Medulla oblongata (tissue), 1 donor: ENCODE measurements at regions not wholly inside any gene's neighbourhood (a gene's known extent, or its start where the extent isn't known, plus 50 kb on each side); places are given as distances from the start of the nearest gene placed in this dataset.
"Not testable (repeated sequence)": the region's sequence is repeated elsewhere in the genome, so short reads cannot be mapped to it uniquely, and the experiment has no call there.

Source experiments
- DNase-seq: peaks from one replicate; pipeline ENCODE4 v3.0.0-alpha.2; 2015; ENCODE audit errors: extremely low spot score

DNA sequence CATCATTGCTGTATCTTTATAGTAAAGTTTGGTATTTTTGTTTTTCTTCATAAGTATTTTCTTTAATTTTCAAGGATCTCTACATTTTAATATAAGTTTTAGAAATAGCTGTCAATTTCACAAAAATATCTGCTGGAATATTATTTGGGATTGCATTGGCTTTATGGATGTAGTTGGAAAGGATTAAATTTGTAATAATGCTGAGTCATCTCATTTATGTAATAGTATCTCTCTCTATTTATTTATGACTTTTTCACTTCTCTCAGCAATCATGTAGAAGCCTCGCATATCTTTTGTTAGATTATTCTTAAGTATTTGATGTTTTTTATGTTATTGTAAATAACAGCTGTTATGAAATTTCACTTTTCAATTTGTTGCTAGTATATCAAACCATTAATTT is 223.1 kb upstream of the POGK start:
- no peak for DNase-seq

GRCh38 chr1:166626711-166627110 is 212.6 kb upstream of the POGK start:
- no peak for DNase-seq

DNA sequence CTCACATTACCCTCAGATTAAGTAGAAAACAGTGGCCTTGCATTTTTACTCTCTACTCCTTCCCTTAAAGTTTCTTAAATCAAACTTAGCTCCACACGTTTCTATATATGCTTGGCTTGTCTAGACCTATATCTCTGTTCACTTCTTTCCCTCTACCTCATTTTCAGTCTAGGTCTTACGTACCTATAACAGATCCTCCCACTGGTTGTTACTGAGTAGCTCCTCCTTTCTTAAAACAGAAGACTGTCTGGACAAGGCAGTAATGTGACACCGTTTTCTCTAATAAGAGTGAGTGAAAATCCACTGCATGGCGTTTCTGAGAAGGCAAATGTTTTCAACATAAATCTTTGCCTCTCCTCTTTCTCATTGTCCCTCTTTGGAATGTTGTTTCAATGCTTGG is 211.7 kb upstream of the POGK start:
- no peak for DNase-seq

- no peak for DNase-seq
Measured at GRCh38 chr1:166628259-166628658, 211.0 kb upstream of the POGK start.

- DNase-seq: no peak
Measured at GRCh38 chr1:166629946-166630345, 209.3 kb upstream of the POGK start.

DNA sequence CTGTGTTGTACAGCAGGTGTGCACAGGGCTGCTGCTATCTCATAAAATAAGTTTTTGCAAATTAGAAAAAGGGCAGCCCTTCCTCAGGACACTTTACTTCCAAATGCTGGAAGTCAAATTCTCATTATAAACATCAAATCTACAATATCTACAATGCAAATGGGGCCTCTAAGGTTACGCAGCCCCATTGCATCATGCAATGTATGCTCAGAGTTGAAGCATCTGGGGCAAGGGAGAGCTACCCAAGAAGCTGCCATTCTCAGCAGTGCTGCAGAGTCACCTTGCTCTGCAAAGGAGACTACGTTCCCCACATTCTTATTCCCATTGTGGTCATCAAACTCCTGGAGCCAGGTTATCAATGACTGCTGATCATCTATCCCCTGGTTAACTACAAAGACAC is 208.9 kb upstream of the POGK start:
- DNase-seq: no peak

- no peak for DNase-seq
Measured at GRCh38 chr1:166638137-166638536, 201.1 kb upstream of the POGK start.

DNA sequence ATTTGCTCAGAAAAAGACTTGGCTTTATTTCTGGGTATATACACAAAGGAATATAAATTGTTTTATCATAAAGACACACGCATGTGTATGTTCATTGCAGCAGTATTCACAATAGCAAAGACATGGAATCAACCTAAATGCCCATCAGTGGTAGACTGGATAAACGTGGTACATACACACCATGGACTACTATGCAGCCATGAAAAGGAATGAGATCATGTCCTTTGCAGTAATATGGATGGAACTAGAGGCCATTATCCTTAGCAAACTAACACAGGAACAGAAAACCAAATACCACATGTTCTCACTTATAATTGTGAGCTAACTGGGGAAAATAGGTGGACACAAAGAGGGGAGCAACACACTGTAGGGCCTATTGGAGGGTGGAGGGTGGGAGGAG is 182.0 kb upstream of the POGK start:
- not testable (repeated sequence) for DNase-seq

DNA sequence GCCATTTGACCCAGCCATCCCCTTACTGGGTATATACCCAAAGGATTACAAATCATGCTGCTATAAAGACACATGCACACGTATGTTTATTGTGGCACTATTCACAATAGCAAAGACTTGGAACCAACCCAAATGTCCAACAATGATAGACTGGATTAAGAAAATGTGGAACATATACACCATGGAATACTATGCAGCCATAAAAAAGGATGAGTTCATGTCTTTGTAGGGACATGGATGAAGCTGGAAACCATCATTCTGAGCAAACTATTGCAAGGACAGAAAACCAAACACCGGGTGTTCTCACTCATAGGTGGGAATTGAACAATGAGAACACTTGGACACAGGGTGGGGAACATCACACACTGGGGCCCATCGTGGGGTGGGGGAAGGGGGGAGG is 172.5 kb upstream of the POGK start:
- not testable (repeated sequence) for DNase-seq

- DNase-seq: not testable (repeated sequence)
Measured at GRCh38 chr1:166667600-166667999, 171.7 kb upstream of the POGK start.

DNA sequence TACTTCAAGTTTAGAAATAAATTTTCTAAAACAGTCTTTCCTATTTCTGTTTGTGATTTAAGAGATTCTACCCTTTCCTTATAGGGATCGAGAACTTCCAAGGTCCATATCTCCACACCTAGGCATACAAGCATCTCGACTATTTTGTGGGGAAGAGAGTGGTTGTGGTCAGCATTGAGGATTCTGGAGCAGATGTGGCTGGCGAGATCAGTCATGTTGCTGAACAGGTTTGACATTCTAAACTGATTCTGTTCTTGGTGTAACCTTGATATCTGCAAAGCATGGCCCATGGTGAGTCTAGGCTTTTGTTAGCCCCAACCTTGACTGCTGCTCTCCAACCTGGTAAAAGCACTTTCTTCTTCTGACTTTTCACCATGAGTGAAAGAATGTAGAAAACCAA is 167.6 kb upstream of the POGK start:
- no peak for DNase-seq

DNA sequence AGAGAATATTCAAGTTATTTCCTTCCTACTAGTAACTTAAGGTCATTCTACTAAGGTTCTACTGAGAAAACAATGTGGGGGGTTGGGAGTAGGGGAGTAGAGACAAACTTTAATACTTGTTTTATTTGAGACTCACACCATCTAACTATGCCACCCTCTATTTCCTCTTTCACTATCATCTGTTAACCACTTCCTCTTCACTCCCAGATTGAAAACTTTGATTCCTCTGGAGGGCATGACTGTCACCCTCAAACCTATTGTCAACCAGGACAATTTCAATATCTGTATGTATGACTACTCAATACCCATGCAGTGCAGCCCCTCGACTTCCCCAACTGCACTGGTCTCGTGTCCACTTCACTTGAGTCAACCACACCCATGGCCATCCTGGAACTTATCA is 165.6 kb upstream of the POGK start:
- DNase-seq: no peak

GRCh38 chr1:166675213-166675612 is 164.1 kb upstream of the POGK start:
- DNase-seq: no peak

GRCh38 chr1:166676981-166677380 is 162.3 kb upstream of the POGK start:
- no peak for DNase-seq

DNA sequence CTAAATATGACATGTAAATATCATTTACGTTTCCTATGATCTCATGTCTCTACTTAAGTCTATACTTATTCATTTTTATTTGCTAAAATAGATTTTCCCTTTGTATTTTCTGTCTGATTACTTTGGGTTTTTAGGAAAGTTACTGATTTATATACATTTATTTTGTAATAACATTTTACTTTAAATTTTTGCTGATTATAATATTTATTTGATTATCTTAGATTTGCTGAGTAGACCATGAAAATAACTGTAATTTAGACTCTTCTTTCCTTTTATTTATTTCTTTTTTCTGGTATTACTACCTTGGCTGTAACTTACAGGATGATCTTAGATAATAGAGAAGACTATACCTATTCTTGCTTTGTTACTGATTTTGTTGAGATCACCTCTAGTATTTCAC is 159.9 kb upstream of the POGK start:
- DNase-seq: no peak

- no peak for DNase-seq
Measured at GRCh38 chr1:166682588-166682987, 156.7 kb upstream of the POGK start.

- not testable (repeated sequence) for DNase-seq
Measured at GRCh38 chr1:166684669-166685068, 154.6 kb upstream of the POGK start.

DNA sequence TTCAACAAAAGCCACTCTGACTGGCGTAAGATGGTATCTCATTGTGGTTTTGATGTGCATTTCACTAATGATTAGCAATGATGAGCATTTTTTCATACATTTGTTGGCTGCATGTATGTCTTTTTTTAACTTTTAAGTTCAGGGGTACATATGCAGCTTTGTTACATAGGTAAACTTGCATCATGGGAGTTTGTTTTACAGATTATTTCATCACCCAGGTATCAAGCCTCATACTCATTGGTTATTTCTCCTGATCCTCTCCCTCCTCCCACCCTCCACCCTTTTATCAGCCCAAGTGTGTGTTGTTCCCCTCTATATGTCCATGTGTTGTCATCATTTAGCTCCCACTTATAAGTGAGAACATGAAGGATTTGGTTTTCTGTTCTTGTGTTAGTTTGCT is 154.1 kb upstream of the POGK start:
- no peak for DNase-seq

- not testable (repeated sequence) for DNase-seq
Measured at GRCh38 chr1:166685891-166686290, 153.4 kb upstream of the POGK start.

GRCh38 chr1:166690596-166690995 is 148.7 kb upstream of the POGK start:
- not testable (repeated sequence) for DNase-seq

DNA sequence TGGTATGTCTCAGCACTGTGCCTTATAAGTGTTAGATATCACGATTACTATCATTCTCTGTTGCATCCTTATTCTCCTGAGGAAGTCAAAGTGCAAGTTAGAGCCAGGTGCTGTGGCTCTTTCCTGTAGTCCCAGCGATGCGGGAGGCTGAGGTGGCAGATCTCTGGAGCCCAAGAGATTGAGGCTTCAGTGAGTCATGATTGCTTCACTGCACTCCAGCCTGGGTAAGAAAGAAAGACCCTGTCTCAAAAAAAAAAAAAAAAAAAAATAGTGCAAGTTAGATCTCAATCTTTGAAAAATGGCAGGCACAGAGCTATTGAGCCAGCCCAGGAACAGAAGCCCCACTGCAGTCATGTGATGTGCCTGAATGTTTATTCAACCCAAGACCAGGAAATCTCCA is 147.8 kb upstream of the POGK start:
- no peak for DNase-seq

GRCh38 chr1:166692346-166692745 is 146.9 kb upstream of the POGK start:
- DNase-seq: no peak

GRCh38 chr1:166693158-166693557 is 146.1 kb upstream of the POGK start:
- DNase-seq: no peak

DNA sequence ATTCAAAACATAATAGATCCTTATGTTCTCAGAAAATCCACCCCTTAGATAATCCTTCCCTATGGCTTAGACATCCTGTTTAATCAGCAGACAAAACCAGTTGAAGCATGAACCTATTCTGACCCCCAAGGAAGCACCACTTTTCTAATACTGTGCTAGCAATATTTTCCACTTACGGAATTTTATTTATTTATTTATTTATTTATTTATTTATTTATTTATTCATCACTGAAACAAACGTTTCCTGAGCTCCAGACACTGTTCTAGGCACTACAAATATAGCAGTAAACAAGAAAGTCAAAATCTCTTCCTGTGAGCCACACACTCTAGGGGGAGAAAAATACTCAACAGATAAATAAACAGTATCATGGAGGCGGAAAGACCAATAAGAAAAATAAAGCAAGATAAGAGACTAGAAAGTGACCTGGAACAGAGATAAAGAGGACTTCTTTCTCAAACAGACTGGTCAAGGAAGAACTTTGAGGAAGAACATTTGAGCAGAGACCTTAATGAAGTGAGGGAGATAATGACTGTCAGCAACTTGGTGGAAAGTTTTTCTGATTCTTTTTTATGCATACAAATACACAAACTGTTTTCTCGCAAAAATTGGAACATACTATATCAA is 145.5 kb upstream of the POGK start:
- DNase-seq: no peak
